HG03039 (cell line): ENCODE measurements at regions not wholly inside any gene's neighbourhood (a gene's known extent, or its start where the extent isn't known, plus 50 kb on each side); places are given as distances from the start of the nearest gene placed in this dataset.

Source experiments
- ATAC-seq: cut with Tn5 transposase; IDR thresholded peaks from one replicate; pipeline ENCODE4 v1.9.1; 2021; ENCODE audit warnings: mild to moderate bottlenecking, moderate library complexity; ENCODE audit not compliant: unreplicated experiment

GRCh38 chr7:41255113-41255512 lies 447.8 kb downstream of the INHBA start:
- ATAC-seq: no peak

DNA sequence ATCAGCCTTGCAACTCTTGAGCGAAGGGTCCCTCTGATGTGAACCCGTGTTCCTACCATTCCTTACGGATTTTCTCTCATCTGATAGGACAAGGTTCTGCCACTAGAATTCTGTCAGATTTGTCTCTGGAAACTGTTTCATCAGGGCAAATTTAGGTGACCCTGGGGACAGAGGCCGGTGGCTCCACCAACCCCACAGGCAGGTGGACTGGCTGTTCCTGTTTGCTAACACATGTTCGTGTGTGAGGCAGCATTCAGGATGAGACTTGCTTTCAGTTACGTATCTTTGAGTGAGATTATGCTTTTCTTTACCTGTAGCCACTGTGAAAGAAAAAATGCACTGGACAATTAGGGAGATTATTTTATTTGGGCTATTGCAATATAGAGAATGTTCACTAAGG lies 449.9 kb downstream of the INHBA start:
- ATAC-seq: no peak

- ATAC-seq: no peak
Observed at GRCh38 chr7:41252551-41252950, 450.3 kb downstream of the INHBA start.

GRCh38 chr7:41247143-41247865 lies 455.6 kb downstream of the INHBA start:
- ATAC-seq: no peak

DNA sequence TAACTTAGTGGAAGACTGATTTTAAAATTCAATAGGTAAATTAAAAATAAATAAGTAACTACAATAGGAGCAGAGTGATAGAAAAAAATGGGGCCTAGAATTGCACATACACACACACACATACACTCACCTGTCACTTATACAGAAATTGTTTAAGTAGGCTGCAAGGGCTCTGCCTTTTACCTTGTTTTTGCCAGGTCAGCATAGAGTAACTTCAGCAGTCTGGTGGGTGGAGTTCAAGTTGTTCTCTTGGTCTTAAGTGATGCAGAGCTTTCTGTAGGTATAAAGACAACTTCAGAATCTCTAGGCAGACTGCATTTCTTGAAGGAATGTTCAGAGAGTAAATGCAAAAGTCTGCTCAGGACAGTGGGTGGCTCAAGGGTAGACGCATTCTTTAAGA lies 457.0 kb downstream of the INHBA start:
- ATAC-seq: no peak

- ATAC-seq: no peak
Observed at GRCh38 chr7:41244246-41244645, 458.6 kb downstream of the INHBA start.

GRCh38 chr7:41241641-41242040 lies 461.2 kb downstream of the INHBA start:
- no peak for ATAC-seq

- ATAC-seq: no peak
Observed at GRCh38 chr7:41239596-41239995, 463.3 kb downstream of the INHBA start.

GRCh38 chr7:41238851-41239331 lies 464.0 kb downstream of the INHBA start:
- no peak for ATAC-seq

- ATAC-seq: no peak
Observed at GRCh38 chr7:41237956-41238355, 464.9 kb downstream of the INHBA start.

DNA sequence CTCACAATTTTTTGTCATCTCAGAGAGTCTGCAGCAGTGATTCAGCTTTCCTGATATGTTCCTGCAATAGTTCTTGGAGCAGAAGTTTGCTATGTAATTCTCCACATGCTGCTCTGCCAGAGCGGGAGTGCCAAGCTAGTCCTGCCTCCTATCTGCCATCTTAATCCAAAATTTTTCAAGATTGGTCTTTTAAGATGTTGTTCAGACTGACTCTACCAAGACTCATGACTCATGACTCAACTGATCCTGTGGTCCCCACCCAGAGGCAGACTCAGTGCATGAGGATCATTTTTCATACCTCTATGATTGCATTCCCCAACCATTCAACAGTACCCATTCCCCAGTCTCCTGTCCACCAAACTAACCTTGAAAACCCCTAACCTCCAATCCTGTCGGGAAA lies 470.8 kb downstream of the INHBA start:
- ATAC-seq: no peak

DNA sequence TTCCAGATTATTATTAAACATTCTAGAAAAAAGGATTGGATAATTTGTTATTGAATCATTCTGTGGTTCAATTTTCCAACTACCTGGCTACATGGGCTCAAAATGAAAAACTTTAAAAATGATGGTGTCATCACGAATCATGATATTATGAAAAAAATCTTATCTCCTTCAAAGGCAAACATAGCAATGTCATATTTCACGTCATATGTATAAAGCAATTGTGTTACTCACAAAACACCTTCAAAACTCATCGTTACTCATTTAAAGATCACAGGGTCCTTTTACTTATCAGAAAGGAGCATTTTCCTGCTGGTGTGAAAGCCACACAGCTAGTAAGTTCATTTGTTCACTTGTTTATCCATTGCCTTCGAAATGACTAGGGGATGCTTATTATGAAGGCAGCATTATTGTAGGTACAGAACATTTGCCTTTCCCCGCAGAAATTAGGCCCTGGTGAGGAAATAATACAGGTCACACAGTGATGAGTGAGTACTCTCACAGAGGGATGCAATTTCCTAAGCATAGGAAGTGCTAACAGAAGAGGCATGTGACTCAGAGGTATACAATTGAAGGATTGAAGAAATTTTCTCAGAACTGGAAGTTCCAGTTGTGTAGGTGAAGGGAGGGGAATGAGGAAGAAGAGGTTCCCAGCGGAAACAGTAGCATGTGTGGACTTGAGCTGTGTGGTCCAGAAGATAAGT lies 478.7 kb downstream of the INHBA start:
- no peak for ATAC-seq

DNA sequence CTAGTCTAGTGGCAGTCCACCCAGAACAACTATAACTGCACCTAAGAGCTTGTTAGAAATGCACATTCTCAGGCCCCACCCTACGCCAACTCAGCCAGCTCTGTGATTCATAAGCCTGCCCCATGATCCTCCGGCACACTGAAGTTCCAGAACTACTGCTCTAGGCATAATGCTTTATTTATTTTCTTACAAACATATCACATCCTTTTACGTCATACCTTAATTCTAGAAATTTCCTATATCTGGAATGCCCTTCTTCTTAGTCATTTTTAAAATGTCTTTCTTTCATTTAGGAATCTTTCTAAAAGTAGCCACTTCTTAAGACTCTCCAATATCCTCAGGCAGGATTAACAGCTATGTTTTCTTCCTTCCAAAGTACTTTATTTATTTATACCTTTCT lies 480.1 kb downstream of the INHBA start:
- no peak for ATAC-seq

GRCh38 chr7:41220266-41220665 lies 482.6 kb downstream of the INHBA start:
- no peak for ATAC-seq

- ATAC-seq: no peak
Observed at GRCh38 chr7:41219276-41219675, 483.6 kb downstream of the INHBA start.

GRCh38 chr7:41217306-41217705 lies 485.6 kb downstream of the INHBA start:
- no peak for ATAC-seq

GRCh38 chr7:41207141-41207540 lies 495.7 kb downstream of the INHBA start:
- no peak for ATAC-seq

DNA sequence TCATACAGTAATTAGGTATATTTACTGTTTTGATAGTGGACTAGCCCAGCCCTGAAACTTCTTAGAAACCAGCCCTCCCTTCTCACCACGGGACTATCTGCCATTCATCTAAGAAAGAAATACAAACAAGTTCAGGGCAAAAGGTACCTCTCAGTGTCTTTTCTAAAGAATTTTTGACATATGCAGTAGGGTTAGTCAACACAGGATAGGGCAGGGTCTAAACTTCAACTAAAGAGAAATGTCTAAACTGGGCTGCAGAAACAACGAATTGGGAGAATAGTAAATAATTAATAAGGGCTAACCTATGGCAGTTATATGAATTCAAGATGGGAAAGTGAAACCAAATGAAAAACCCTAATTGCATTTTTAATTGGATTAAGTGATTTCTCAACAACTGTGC lies 496.6 kb downstream of the INHBA start:
- ATAC-seq: peak; percentile 26

GRCh38 chr7:41205600-41205999 lies 497.3 kb downstream of the INHBA start:
- peak; percentile 58 for ATAC-seq

GRCh38 chr7:41203542-41203941 lies 499.3 kb downstream of the INHBA start:
- ATAC-seq: no peak

DNA sequence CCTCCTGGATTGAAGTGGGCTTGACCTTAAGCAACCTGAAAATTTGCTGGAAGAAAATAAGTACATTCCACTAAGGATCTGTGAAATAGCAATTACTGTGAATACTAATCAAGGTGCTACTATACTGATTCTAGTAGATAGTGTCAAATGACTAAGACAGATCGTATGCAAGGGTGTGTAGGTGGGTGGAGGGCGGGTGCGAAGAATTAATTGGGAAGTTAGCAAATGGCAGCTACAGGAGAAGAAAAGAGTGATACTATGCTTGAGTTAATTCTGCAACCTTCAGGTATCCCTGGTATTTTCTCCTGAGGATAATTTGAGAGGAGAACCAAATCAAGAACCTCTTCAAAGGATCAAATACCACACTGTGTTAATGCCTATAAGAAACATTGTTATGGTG lies 501.9 kb downstream of the INHBA start:
- ATAC-seq: no peak

DNA sequence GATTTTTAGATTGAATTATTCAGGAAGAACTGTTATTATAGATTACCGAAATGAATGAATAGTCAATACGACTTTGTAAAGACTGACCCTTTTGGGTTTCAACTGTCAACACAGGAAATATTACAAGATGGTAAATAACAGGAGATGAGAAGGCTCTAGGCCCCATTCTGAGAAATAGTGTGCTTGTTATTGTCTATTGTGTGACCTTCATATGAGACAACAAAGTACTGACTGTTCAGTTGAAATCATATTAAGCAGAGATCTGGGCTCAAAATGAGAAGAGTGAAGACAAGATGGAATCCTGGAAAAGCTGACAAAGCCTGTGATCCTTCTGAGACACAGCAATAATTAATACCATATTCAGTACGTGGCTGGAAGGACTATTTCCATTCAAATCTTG lies 503.8 kb downstream of the INHBA start:
- no peak for ATAC-seq
